ENCODE measurements at regions not wholly inside any gene's neighbourhood (a gene's known extent, or its start where the extent isn't known, plus 50 kb on each side); places are given as distances from the start of the nearest gene placed in this dataset.
"Not testable (repeated sequence)": the region's sequence is repeated elsewhere in the genome, so short reads cannot be mapped to it uniquely, and the experiment has no call there.

DNA sequence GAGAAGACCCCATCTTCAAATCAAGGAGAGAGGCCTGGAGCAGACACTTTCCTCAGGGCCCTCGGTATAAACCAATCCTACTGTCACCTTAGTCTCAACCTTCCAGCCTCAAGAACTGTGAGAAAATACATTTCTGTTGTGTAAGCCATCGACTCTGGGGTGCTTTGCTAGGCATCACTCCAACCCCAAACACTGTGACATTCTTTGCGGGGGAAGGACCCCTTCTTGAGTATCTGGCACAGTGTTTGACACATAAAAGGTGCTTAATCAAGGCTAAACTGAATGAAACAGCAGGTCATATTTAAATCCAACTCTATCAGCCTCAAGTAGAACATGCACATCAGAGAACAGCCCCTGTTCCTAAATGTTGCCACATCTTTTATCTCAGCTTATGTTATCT lies 558.1 kb downstream of the INSC start:
- in situ Hi-C loops (cut with MboI; ENCODE audit: low pct_unique_long_range_greater_than_20kb, low sequenced_read_pairs, unreplicated experiment): no loop called here

DNA sequence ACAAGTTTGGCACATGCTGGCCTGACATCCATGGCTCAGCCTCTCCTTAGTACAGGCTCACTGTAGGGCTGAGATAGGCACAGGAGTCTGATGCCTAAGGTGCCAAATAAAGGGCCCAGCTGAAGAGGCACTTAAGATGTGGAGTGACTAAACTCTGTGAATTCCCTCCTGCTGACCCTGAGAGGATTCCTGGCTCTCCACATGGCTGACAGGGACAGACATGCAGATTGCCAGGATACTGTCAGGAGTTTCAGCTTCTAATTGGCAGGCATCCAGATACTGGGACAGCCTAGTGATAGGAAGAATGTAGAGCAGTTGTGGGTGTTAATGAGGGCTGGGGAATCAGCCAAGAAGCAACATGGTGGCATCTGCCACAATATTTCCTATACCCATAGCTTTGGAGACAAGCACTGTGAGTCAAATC lies 558.7 kb downstream of the INSC start:
- in situ Hi-C loops (cut with MboI; ENCODE audit: low pct_unique_long_range_greater_than_20kb, low sequenced_read_pairs, unreplicated experiment): no loop called here
- TF ChIP-seq, protein P1, sequence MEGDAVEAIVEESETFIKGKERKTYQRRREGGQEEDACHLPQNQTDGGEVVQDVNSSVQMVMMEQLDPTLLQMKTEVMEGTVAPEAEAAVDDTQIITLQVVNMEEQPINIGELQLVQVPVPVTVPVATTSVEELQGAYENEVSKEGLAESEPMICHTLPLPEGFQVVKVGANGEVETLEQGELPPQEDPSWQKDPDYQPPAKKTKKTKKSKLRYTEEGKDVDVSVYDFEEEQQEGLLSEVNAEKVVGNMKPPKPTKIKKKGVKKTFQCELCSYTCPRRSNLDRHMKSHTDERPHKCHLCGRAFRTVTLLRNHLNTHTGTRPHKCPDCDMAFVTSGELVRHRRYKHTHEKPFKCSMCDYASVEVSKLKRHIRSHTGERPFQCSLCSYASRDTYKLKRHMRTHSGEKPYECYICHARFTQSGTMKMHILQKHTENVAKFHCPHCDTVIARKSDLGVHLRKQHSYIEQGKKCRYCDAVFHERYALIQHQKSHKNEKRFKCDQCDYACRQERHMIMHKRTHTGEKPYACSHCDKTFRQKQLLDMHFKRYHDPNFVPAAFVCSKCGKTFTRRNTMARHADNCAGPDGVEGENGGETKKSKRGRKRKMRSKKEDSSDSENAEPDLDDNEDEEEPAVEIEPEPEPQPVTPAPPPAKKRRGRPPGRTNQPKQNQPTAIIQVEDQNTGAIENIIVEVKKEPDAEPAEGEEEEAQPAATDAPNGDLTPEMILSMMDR (IDR thresholded peaks at IDR 0.05; ENCODE audit: extremely low read depth, insufficient read depth, missing control alignments): no peak
- no peak for DNase-seq (ENCODE audit: low spot score)

More for the DNA sequence above, 558.1 kb downstream of the INSC start:
- DNase-seq (ENCODE audit: low spot score): no peak
- TF ChIP-seq, protein P1 (IDR thresholded peaks at IDR 0.05; ENCODE audit: extremely low read depth, insufficient read depth, missing control alignments): no peak

DNA sequence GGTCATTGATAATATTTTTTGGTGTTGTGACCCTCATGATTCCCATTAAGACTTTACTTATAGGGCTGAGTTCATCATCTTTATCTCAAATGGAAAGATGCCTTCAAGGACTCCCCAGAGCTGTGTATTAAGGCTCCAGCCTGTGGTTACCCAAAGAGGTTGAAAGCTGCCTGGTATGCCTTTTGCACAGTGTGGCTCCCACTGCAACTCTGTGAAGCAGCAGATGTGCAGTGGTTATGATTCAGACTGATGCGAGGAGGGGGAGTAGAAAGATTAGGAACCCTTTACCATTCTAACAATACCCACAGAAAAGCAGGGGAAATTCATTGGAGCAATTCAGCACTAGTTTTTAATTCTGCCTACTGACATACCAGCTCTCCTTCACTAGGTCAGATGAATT lies 560.0 kb downstream of the INSC start:
- TF ChIP-seq, protein P1 (IDR thresholded peaks at IDR 0.05; ENCODE audit: extremely low read depth, insufficient read depth, missing control alignments): no peak
- DNase-seq (ENCODE audit: low spot score): no peak
- in situ Hi-C loops (cut with MboI; ENCODE audit: low pct_unique_long_range_greater_than_20kb, low sequenced_read_pairs, unreplicated experiment): no loop called here

DNA sequence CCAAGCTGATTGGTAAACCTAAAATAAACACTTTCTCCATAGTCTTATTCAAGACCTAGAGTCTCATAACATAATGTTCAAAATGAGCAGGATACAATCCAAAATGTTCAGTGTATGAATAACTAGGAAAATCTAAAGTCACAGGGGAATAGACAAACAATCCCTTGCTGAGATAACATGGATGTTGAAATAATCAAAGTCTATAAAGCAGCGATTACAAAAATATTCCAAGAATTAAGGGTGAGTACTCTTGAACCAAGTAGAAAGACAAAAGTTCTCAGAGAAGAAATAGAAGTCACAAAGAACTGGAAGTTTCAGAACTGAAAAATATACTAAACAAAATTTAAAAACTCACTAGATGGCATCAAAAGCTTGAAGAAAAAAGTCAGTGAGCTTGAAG lies 561.0 kb downstream of the INSC start:
- DNase-seq (ENCODE audit: low spot score): no peak
- in situ Hi-C loops (cut with MboI; ENCODE audit: low pct_unique_long_range_greater_than_20kb, low sequenced_read_pairs, unreplicated experiment): no loop called here
- TF ChIP-seq, protein P1 (IDR thresholded peaks at IDR 0.05; ENCODE audit: extremely low read depth, insufficient read depth, missing control alignments): no peak

DNA sequence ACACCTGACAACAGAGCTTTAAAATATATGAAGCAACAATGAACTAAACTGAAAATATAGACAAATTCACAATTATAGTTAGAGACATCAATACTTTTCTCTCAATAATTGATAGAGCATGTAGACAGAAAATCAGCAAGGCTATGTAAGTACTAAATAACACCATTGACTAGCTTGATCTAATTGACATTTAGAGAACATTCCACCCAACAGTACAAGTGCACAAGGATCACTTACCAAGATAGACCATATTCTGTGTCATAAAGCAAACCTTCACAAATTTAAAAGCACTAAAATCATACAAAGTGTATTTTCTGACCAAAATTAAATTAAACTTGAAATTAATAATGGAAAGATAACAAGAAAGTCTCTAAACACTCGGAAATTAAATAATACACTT lies 562.5 kb downstream of the INSC start:
- TF ChIP-seq, protein P1 (IDR thresholded peaks at IDR 0.05; ENCODE audit: extremely low read depth, insufficient read depth, missing control alignments): no peak
- DNase-seq (ENCODE audit: low spot score): no peak
- in situ Hi-C loops (cut with MboI; ENCODE audit: low pct_unique_long_range_greater_than_20kb, low sequenced_read_pairs, unreplicated experiment): no loop called here

DNA sequence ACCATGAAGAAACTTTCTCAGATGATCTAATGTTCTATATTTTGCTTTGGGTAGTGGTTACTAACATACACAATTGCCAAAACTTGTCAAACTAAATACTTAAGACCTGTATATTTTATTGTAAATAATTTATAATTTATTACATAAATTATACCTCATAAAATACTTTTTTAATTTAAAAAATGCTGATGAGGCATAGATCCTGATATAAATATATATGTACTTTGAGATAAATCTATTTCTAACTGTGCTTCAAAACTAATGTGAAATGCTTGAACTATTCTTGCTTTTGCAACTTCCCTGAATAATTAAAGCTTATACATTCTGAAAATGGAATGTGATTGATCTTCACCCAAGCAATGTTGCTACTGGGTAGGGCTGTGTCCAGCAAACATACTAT lies 568.8 kb downstream of the INSC start:
- TF ChIP-seq, protein P1 (IDR thresholded peaks at IDR 0.05; ENCODE audit: extremely low read depth, insufficient read depth, missing control alignments): no peak
- DNase-seq (ENCODE audit: low spot score): no peak
- in situ Hi-C loops (cut with MboI; ENCODE audit: low pct_unique_long_range_greater_than_20kb, low sequenced_read_pairs, unreplicated experiment): no loop called here

DNA sequence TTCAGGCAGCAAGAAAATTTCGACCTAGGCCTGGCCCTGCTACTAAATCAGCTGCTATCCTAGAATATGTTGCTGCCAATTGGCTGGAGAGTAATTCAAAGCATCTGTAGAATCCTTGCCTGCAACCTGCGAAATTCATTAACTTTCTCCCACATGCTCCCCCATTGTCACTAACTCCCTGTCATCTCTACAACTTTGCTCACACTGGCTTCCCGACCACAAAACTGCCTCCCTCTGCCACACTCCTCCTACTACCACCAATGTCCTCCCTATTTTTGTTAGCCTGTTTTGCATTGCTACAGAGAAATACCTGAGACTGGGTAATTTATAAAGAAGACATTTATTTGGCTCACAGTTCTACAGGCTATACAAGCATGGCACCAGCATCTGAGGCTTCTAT lies 570.6 kb downstream of the INSC start:
- in situ Hi-C loops (cut with MboI; ENCODE audit: low pct_unique_long_range_greater_than_20kb, low sequenced_read_pairs, unreplicated experiment): no loop called here

DNA sequence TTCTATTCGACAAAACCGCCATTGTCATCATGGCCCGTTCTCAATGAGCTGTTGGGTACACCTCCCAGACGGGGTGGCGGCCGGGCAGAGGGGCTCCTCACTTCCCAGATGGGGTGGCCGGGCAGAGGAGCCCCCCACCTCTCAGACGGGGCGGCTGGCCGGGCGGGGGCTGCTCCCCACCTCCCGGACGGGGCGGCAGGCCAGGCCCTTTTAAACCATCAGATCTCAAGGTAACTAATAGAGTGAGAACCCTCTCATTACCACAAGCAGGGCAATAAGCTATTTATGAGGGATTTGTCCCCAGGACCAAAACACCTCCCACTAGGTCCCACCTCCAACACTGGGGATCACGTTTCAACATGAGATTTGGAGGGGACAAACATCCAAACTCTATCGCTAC lies 571.5 kb downstream of the INSC start:
- in situ Hi-C loops (cut with MboI; ENCODE audit: low pct_unique_long_range_greater_than_20kb, low sequenced_read_pairs, unreplicated experiment); DNase-seq (ENCODE audit: low spot score): not testable (repeated sequence)

More for the DNA sequence above, 570.6 kb downstream of the INSC start:
- no peak for DNase-seq (ENCODE audit: low spot score)
- TF ChIP-seq, protein P1 (IDR thresholded peaks at IDR 0.05; ENCODE audit: extremely low read depth, insufficient read depth, missing control alignments): no peak
